ENCODE measurements at regions not wholly inside any gene's neighbourhood (a gene's known extent, or its start where the extent isn't known, plus 50 kb on each side); places are given as distances from the start of the nearest gene placed in this dataset.
"Not testable (repeated sequence)": the region's sequence is repeated elsewhere in the genome, so short reads cannot be mapped to it uniquely, and the experiment has no call there.

GRCh38 chr6:12548526-12548925 lies 168.0 kb upstream of the PHACTR1 start:
- no peak overlapping the region for H4K8ac ChIP-seq (replicated peaks; ENCODE audit: insufficient read length, low read depth, low read length)
- TF ChIP-seq, protein P1, sequence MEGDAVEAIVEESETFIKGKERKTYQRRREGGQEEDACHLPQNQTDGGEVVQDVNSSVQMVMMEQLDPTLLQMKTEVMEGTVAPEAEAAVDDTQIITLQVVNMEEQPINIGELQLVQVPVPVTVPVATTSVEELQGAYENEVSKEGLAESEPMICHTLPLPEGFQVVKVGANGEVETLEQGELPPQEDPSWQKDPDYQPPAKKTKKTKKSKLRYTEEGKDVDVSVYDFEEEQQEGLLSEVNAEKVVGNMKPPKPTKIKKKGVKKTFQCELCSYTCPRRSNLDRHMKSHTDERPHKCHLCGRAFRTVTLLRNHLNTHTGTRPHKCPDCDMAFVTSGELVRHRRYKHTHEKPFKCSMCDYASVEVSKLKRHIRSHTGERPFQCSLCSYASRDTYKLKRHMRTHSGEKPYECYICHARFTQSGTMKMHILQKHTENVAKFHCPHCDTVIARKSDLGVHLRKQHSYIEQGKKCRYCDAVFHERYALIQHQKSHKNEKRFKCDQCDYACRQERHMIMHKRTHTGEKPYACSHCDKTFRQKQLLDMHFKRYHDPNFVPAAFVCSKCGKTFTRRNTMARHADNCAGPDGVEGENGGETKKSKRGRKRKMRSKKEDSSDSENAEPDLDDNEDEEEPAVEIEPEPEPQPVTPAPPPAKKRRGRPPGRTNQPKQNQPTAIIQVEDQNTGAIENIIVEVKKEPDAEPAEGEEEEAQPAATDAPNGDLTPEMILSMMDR (conservative IDR thresholded peaks at IDR 0.05): no peak
- H2AFZ ChIP-seq (ENCODE audit: low read length): no peak overlapping the region
- H3K18ac ChIP-seq (ENCODE audit: insufficient read length, low read depth, low read length): no peak overlapping the region
- WGBS (ENCODE audit: extremely low coverage, insufficient read length, low lambda C conversion rate): no CpG with 5 or more reads among the region's 2 CpGs
- H3K9me3 Mint-ChIP-seq: peaks cover 22 to 25% of the 10 kb centered on the region in 2 experiments
- no peak overlapping the region for H3K4me2 ChIP-seq (ENCODE audit: insufficient read depth, insufficient read length, low read length)
- H3K4me1 ChIP-seq (ENCODE audit: insufficient read depth, low read length): no peaks in the 10 kb centered on the region
- no peaks in the 10 kb centered on the region for H3K9me3 ChIP-seq (ENCODE audit: control insufficient read depth, low read depth, low read length)
- no peak overlapping the region for H3K23ac ChIP-seq (ENCODE audit: insufficient read length, low read depth, low read length)
- no peak overlapping the region for H2BK12ac ChIP-seq (ENCODE audit: insufficient read length, low read depth, low read length)
- H2BK15ac ChIP-seq (ENCODE audit: low read depth, low read length): no peak overlapping the region
- no peak overlapping the region for H4K91ac ChIP-seq (ENCODE audit: insufficient read length, low read depth, low read length)
- H3K27me3 ChIP-seq (ENCODE audit: insufficient read depth, low read length): no peaks in the 10 kb centered on the region
- no peak overlapping the region for H3K4ac ChIP-seq (ENCODE audit: low read depth, low read length)
- H3K27ac Mint-ChIP-seq: no peak overlapping the region
- H3K79me2 ChIP-seq (ENCODE audit: insufficient read depth, low read length): no peaks in the 10 kb centered on the region; the same call in 1 of the 2 replicates
- no peak overlapping the region for H2BK20ac ChIP-seq (ENCODE audit: low read depth, low read length, poor library complexity, severe bottlenecking)
- no peaks in the 10 kb centered on the region for H3K79me1 ChIP-seq (ENCODE audit: insufficient read depth, low read depth, low read length, poor library complexity, severe bottlenecking)
- H3K36me3 Mint-ChIP-seq (ENCODE audit: insufficient read depth in 1 of 3, low read depth in 3 of 3): peaks cover 0 to 11% (median 0%) of the 10 kb centered on the region in 3 experiments; a peak in 3 of 7 replicates
- H2BK5ac ChIP-seq (ENCODE audit: insufficient read length, low read length): no peak overlapping the region
- H3K9ac ChIP-seq (ENCODE audit: extremely low read depth, insufficient read length, low read length): no peak overlapping the region
- no peak overlapping the region for H3K27ac ChIP-seq (ENCODE audit: insufficient read length, low read depth, low read length)
- no peaks in the 10 kb centered on the region for H4K20me1 ChIP-seq (ENCODE audit: control insufficient read depth, insufficient read depth, insufficient read length)
- no peak overlapping the region for H3T11ph ChIP-seq (ENCODE audit: low read length)
- H3K23me2 ChIP-seq (ENCODE audit: insufficient read length, low read depth, low read length, poor library complexity, severe bottlenecking): no peaks in the 10 kb centered on the region
- DNase-seq: no peak
- no peak overlapping the region for H4K5ac ChIP-seq (ENCODE audit: insufficient read length, low read depth, low read length)
- no peak overlapping the region for H3K4me3 Mint-ChIP-seq
- H2AK5ac ChIP-seq (ENCODE audit: insufficient read length, low read length): no peak overlapping the region
- H2BK120ac ChIP-seq (ENCODE audit: low read depth, low read length, poor library complexity, severe bottlenecking): no peak overlapping the region
- no peak overlapping the region for H3K56ac ChIP-seq (ENCODE audit: insufficient read length, low read depth, low read length)
- H3K14ac ChIP-seq (ENCODE audit: insufficient read depth, low read length): no peak overlapping the region
- H3K4me1 Mint-ChIP-seq: no peaks in the 10 kb centered on the region
- H3K27me3 Mint-ChIP-seq (ENCODE audit: low read depth): no peaks in the 10 kb centered on the region; the same call in 1 of the 2 replicates

GRCh38 chr6:12549445-12549844 lies 167.1 kb upstream of the PHACTR1 start:
- H3K27ac ChIP-seq (ENCODE audit: insufficient read length, low read depth, low read length); H3K4ac ChIP-seq (ENCODE audit: low read depth, low read length); H2BK15ac ChIP-seq (ENCODE audit: low read depth, low read length); H4K20me1 ChIP-seq (ENCODE audit: control insufficient read depth, insufficient read depth, insufficient read length); H3K79me1 ChIP-seq (ENCODE audit: insufficient read depth, low read depth, low read length, poor library complexity, severe bottlenecking); H3T11ph ChIP-seq (ENCODE audit: low read length); H3K14ac ChIP-seq (ENCODE audit: insufficient read depth, low read length); H4K8ac ChIP-seq (replicated peaks; ENCODE audit: insufficient read length, low read depth, low read length); H3K27ac Mint-ChIP-seq; H3K18ac ChIP-seq (ENCODE audit: insufficient read length, low read depth, low read length); H2BK120ac ChIP-seq (ENCODE audit: low read depth, low read length, poor library complexity, severe bottlenecking); H2AK5ac ChIP-seq (ENCODE audit: insufficient read length, low read length); H2AFZ ChIP-seq (ENCODE audit: low read length); H3K27me3 Mint-ChIP-seq (ENCODE audit: low read depth); H2BK12ac ChIP-seq (ENCODE audit: insufficient read length, low read depth, low read length); H3K4me1 ChIP-seq (ENCODE audit: insufficient read depth, low read length); H3K79me2 ChIP-seq (ENCODE audit: insufficient read depth, low read length); H3K4me2 ChIP-seq (ENCODE audit: insufficient read depth, insufficient read length, low read length); H3K56ac ChIP-seq (ENCODE audit: insufficient read length, low read depth, low read length); H3K4me3 Mint-ChIP-seq; H4K91ac ChIP-seq (ENCODE audit: insufficient read length, low read depth, low read length); H2BK5ac ChIP-seq (ENCODE audit: insufficient read length, low read length); H2BK20ac ChIP-seq (ENCODE audit: low read depth, low read length, poor library complexity, severe bottlenecking); H3K9ac ChIP-seq (ENCODE audit: extremely low read depth, insufficient read length, low read length); DNase-seq; H3K27me3 ChIP-seq (ENCODE audit: insufficient read depth, low read length); H3K9me3 ChIP-seq (ENCODE audit: control insufficient read depth, low read depth, low read length); H3K23me2 ChIP-seq (ENCODE audit: insufficient read length, low read depth, low read length, poor library complexity, severe bottlenecking); H4K5ac ChIP-seq (ENCODE audit: insufficient read length, low read depth, low read length); H3K4me1 Mint-ChIP-seq; H3K23ac ChIP-seq (ENCODE audit: insufficient read length, low read depth, low read length): not testable (repeated sequence)
- Mint-ChIP-seq H3K36me3 (ENCODE audit: insufficient read depth in 1 of 3, low read depth in 3 of 3) (peaks cover 0 to 11% (median 0%) of the 10 kb centered on the region in 3 experiments; a peak in 3 of 7 replicates), H3K9me3 (peaks cover 22 to 25% of the 10 kb centered on the region in 2 experiments)
- WGBS (ENCODE audit: extremely low coverage, insufficient read length, low lambda C conversion rate): no CpG with 5 or more reads among the region's 8 CpGs

All from H9 (cell line).